ENCODE measurements at regions not wholly inside any gene's neighbourhood (a gene's known extent, or its start where the extent isn't known, plus 50 kb on each side); places are given as distances from the start of the nearest gene placed in this dataset.

DNA sequence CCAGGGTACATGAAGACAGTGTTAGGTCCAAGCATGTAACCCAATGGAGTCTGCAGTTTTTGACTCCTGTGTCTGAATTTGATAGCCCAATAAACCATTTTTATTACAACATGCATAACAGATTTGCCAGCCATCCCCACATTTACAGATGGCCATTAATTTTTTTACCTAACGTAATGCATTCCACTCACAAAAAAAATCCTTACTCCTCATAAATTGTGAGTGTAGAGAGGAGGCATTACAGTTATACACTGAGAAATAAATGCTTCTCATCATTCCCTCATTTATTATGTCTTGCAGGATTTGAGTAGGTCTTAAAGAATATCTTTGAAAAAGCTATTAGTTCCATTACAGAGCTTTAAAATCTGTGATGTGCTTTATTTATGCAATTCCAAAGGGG, 193.8 kb downstream of the CMPK2 start:
- TF ChIP-seq, protein P1, sequence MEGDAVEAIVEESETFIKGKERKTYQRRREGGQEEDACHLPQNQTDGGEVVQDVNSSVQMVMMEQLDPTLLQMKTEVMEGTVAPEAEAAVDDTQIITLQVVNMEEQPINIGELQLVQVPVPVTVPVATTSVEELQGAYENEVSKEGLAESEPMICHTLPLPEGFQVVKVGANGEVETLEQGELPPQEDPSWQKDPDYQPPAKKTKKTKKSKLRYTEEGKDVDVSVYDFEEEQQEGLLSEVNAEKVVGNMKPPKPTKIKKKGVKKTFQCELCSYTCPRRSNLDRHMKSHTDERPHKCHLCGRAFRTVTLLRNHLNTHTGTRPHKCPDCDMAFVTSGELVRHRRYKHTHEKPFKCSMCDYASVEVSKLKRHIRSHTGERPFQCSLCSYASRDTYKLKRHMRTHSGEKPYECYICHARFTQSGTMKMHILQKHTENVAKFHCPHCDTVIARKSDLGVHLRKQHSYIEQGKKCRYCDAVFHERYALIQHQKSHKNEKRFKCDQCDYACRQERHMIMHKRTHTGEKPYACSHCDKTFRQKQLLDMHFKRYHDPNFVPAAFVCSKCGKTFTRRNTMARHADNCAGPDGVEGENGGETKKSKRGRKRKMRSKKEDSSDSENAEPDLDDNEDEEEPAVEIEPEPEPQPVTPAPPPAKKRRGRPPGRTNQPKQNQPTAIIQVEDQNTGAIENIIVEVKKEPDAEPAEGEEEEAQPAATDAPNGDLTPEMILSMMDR (IDR thresholded peaks at IDR 0.05; ENCODE audit: poor library complexity): no peak
- TF ChIP-seq EZH2 (IDR thresholded peaks at IDR 0.05; ENCODE audit: borderline replicate concordance): no peak
- no peak for TF ChIP-seq EZH2phosphoT487 (IDR thresholded peaks at IDR 0.05; ENCODE audit: low read depth, severe bottlenecking, unreplicated experiment)

All from hepatocyte (in vitro differentiated cells).